ENCODE measurements at regions not wholly inside any gene's neighbourhood (a gene's known extent, or its start where the extent isn't known, plus 50 kb on each side); places are given as distances from the start of the nearest gene placed in this dataset.

DNA sequence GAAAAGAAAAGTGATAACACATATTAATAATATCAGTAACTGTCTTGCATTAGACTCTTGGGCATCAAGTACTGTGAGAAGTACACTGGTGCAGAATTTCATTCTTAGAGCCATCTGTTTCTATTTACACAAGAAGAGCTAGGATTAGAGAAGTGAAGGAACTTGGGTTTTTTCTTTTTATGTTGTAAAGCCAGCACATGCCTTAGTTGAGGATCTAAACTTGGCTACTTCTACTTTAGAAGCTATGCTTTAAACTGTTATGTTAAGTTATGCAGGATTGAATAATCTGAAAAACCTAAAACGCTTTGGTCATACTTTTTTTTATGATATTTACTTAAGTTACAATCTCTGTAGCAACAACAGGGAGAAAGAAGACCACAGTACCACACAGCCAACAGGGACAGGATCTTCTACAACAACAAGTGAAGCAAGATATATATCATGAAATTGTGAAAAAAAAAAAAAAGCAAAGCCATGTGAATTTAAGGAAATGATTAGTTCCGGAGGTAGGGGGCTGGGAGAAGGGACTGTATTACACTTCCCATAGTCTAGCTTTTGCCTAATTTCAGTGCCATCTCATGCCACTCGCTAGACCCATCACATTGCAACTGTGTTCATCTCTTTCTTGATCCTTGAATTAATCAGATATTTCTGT is 305.1 kb upstream of the GOT2 start:
- TF ChIP-seq CTCF (conservative IDR thresholded peaks at IDR 0.05), result no peak
- TF ChIP-seq EZH2 (IDR thresholded peaks at IDR 0.05; ENCODE audit: low read depth), result no peak

Data from PC-9 (cell line).